LNCaP clone FGC (cell line): ENCODE measurements at regions not wholly inside any gene's neighbourhood (a gene's known extent, or its start where the extent isn't known, plus 50 kb on each side); places are given as distances from the start of the nearest gene placed in this dataset.
A peak's percentile ranks its signal among the peaks of the same experiment; 100 is the strongest.
"Not testable (repeated sequence)": the region's sequence is repeated elsewhere in the genome, so short reads cannot be mapped to it uniquely, and the experiment has no call there.

Experiments
- DNase-seq: peaks from one replicate; pipeline ENCODE4 v3.0.0-alpha.2; 2011; ENCODE audit warnings: low read depth
- H3K4me3 ChIP-seq: 2 replicates; pipeline ENCODE4 v1.5.1; 2011; ENCODE audit warnings: mild to moderate bottlenecking, low read depth, low read length, control low read depth
- CTCF ChIP-seq: IDR thresholded peaks from 2 replicates; pipeline ENCODE4 v1.5.1; 2012; ENCODE audit warnings: mild to moderate bottlenecking; ENCODE audit not compliant: control insufficient read depth, insufficient read depth; ENCODE audit errors: extremely low read depth

GRCh38 chrX:3972104-3972858 is 258.8 kb upstream of the PRKX start:
- TF ChIP-seq CTCF: 0 out of 2 replicates have a peak, but pooled peaks have one; percentile 9
- H3K4me3 ChIP-seq, DNase-seq: not testable (repeated sequence)

GRCh38 chrX:3968749-3969148 is 255.3 kb upstream of the PRKX start:
- no peak overlapping the region for H3K4me3 ChIP-seq
- no peak for TF ChIP-seq CTCF
- no peak for DNase-seq

- no peak overlapping the region for H3K4me3 ChIP-seq
- no peak for DNase-seq
- TF ChIP-seq CTCF: no peak
These were observed 250.5 kb upstream of the PRKX start for GRCh38 chrX:3963980-3964379.

GRCh38 chrX:3962511-3963311 is 249.3 kb upstream of the PRKX start:
- no peak for DNase-seq
- peak; percentile 24; the same call in 1 of the 2 replicates for TF ChIP-seq CTCF
- no peak overlapping the region for H3K4me3 ChIP-seq

- no peak for DNase-seq
- no peak for TF ChIP-seq CTCF
These were observed 247.5 kb upstream of the PRKX start for GRCh38 chrX:3960952-3961351.

GRCh38 chrX:3951859-3952258 is 238.4 kb upstream of the PRKX start:
- no peak for DNase-seq
- no peak for TF ChIP-seq CTCF
- H3K4me3 ChIP-seq: no peak overlapping the region

More at GRCh38 chrX:3960952-3961351, 247.5 kb upstream of the PRKX start:
- no peak overlapping the region for H3K4me3 ChIP-seq
